ENCODE measurements at regions not wholly inside any gene's neighbourhood (a gene's known extent, or its start where the extent isn't known, plus 50 kb on each side); places are given as distances from the start of the nearest gene placed in this dataset.

- no peak for TF ChIP-seq POLR2AphosphoS5 (IDR thresholded peaks at IDR 0.05; ENCODE audit: low read depth, low read length)
- TF ChIP-seq, protein P1, sequence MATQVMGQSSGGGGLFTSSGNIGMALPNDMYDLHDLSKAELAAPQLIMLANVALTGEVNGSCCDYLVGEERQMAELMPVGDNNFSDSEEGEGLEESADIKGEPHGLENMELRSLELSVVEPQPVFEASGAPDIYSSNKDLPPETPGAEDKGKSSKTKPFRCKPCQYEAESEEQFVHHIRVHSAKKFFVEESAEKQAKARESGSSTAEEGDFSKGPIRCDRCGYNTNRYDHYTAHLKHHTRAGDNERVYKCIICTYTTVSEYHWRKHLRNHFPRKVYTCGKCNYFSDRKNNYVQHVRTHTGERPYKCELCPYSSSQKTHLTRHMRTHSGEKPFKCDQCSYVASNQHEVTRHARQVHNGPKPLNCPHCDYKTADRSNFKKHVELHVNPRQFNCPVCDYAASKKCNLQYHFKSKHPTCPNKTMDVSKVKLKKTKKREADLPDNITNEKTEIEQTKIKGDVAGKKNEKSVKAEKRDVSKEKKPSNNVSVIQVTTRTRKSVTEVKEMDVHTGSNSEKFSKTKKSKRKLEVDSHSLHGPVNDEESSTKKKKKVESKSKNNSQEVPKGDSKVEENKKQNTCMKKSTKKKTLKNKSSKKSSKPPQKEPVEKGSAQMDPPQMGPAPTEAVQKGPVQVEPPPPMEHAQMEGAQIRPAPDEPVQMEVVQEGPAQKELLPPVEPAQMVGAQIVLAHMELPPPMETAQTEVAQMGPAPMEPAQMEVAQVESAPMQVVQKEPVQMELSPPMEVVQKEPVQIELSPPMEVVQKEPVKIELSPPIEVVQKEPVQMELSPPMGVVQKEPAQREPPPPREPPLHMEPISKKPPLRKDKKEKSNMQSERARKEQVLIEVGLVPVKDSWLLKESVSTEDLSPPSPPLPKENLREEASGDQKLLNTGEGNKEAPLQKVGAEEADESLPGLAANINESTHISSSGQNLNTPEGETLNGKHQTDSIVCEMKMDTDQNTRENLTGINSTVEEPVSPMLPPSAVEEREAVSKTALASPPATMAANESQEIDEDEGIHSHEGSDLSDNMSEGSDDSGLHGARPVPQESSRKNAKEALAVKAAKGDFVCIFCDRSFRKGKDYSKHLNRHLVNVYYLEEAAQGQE (IDR thresholded peaks at IDR 0.05; ENCODE audit: insufficient read depth in 1 of 2, low read depth in 2 of 2, low read length in 1 of 2): no peak
- TF ChIP-seq TCF7L2 (IDR thresholded peaks at IDR 0.05; ENCODE audit: low read depth, low read length): no peak
- no peak for TF ChIP-seq SIN3A (IDR thresholded peaks at IDR 0.05; ENCODE audit: borderline replicate concordance, insufficient read depth, low read depth, low read length)
- TF ChIP-seq, protein P2, sequence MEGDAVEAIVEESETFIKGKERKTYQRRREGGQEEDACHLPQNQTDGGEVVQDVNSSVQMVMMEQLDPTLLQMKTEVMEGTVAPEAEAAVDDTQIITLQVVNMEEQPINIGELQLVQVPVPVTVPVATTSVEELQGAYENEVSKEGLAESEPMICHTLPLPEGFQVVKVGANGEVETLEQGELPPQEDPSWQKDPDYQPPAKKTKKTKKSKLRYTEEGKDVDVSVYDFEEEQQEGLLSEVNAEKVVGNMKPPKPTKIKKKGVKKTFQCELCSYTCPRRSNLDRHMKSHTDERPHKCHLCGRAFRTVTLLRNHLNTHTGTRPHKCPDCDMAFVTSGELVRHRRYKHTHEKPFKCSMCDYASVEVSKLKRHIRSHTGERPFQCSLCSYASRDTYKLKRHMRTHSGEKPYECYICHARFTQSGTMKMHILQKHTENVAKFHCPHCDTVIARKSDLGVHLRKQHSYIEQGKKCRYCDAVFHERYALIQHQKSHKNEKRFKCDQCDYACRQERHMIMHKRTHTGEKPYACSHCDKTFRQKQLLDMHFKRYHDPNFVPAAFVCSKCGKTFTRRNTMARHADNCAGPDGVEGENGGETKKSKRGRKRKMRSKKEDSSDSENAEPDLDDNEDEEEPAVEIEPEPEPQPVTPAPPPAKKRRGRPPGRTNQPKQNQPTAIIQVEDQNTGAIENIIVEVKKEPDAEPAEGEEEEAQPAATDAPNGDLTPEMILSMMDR (IDR thresholded peaks at IDR 0.05): no peak
- H3K9me3 ChIP-seq (ENCODE audit: control insufficient read depth, insufficient read depth, low read depth, low read length): no peaks in the 10 kb centered on the region
- intact Hi-C loops (cut with micrococcal nuclease; ENCODE audit: unreplicated experiment) (no loop called here), in situ Hi-C loops (cut with HindIII; ENCODE audit: low pct_unique_long_range_greater_than_20kb, low sequenced_read_pairs) (no loop called here)
- ATAC-seq (no peak), DNase-seq (ENCODE audit: low read depth, low spot score) (no peak)
- H3K36me3 ChIP-seq (ENCODE audit: control insufficient read depth, insufficient read depth, low read length): no peaks in the 10 kb centered on the region
- BruUV-seq (replicated peaks): no TSS peak
- no peak overlapping the region for H3K4me3 ChIP-seq (ENCODE audit: low read depth in 2 of 2, low read length in 2 of 2)
- CTCF ChIA-PET: no interaction called here
- no peak overlapping the region for H3K27ac ChIP-seq (ENCODE audit: low read length)
- POLR2A ChIA-PET: no interaction called here
- H3K27me3 ChIP-seq (ENCODE audit: control insufficient read depth, insufficient read depth, low read length): peaks cover 4% of the 10 kb centered on the region; the same call in 1 of the 2 replicates
- no peaks in the 10 kb centered on the region for H3K4me1 ChIP-seq (ENCODE audit: control insufficient read depth, insufficient read depth, low read length)
Measured at GRCh38 chr2:60154142-60154541, 399.3 kb downstream of the BCL11A start.

GRCh38 chr2:60152226-60152833 lies 401.1 kb downstream of the BCL11A start:
- H3K27me3 ChIP-seq (ENCODE audit: control insufficient read depth, insufficient read depth, low read length): peaks cover 4% of the 10 kb centered on the region; the same call in 1 of the 2 replicates
- no peak overlapping the region for H3K27ac ChIP-seq (ENCODE audit: low read length)
- H3K36me3 ChIP-seq (ENCODE audit: control insufficient read depth, insufficient read depth, low read length): no peaks in the 10 kb centered on the region
- intact Hi-C loops (cut with micrococcal nuclease; ENCODE audit: unreplicated experiment) (no loop called here), in situ Hi-C loops (cut with HindIII; ENCODE audit: low pct_unique_long_range_greater_than_20kb, low sequenced_read_pairs) (no loop called here)
- H3K4me3 ChIP-seq (ENCODE audit: low read depth in 2 of 2, low read length in 2 of 2): no peak overlapping the region
- BruUV-seq (replicated peaks): no TSS peak
- H3K9me3 ChIP-seq (ENCODE audit: control insufficient read depth, insufficient read depth, low read depth, low read length): no peaks in the 10 kb centered on the region
- CTCF ChIA-PET: no interaction called here
- peak; percentile 10 for DNase-seq (ENCODE audit: low read depth, low spot score)
- no peak for ATAC-seq
- no peak for TF ChIP-seq SIN3A (IDR thresholded peaks at IDR 0.05; ENCODE audit: borderline replicate concordance, insufficient read depth, low read depth, low read length)
- TF ChIP-seq, protein P2 (IDR thresholded peaks at IDR 0.05): peak; percentile 80; the same call in 1 of the 2 replicates
- no peaks in the 10 kb centered on the region for H3K4me1 ChIP-seq (ENCODE audit: control insufficient read depth, insufficient read depth, low read length)
- POLR2A ChIA-PET: no interaction called here
